ENCODE measurements at regions not wholly inside any gene's neighbourhood (a gene's known extent, or its start where the extent isn't known, plus 50 kb on each side); places are given as distances from the start of the nearest gene placed in this dataset.

GRCh38 chr5:62685221-62685620 lies 106.6 kb downstream of the LRRC70 start:
- no peak overlapping the region for H3K27ac ChIP-seq (ENCODE audit: low read depth, low read length, poor library complexity, severe bottlenecking)
- no peak for TF ChIP-seq EZH2 (IDR thresholded peaks at IDR 0.05; ENCODE audit: borderline replicate concordance, low read length)
- TF ChIP-seq, protein P1, sequence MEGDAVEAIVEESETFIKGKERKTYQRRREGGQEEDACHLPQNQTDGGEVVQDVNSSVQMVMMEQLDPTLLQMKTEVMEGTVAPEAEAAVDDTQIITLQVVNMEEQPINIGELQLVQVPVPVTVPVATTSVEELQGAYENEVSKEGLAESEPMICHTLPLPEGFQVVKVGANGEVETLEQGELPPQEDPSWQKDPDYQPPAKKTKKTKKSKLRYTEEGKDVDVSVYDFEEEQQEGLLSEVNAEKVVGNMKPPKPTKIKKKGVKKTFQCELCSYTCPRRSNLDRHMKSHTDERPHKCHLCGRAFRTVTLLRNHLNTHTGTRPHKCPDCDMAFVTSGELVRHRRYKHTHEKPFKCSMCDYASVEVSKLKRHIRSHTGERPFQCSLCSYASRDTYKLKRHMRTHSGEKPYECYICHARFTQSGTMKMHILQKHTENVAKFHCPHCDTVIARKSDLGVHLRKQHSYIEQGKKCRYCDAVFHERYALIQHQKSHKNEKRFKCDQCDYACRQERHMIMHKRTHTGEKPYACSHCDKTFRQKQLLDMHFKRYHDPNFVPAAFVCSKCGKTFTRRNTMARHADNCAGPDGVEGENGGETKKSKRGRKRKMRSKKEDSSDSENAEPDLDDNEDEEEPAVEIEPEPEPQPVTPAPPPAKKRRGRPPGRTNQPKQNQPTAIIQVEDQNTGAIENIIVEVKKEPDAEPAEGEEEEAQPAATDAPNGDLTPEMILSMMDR (IDR thresholded peaks at IDR 0.05; ENCODE audit: low read length) = no peak
- H4K20me1 ChIP-seq (ENCODE audit: insufficient read depth, low read length) = no peaks in the 10 kb centered on the region

DNA sequence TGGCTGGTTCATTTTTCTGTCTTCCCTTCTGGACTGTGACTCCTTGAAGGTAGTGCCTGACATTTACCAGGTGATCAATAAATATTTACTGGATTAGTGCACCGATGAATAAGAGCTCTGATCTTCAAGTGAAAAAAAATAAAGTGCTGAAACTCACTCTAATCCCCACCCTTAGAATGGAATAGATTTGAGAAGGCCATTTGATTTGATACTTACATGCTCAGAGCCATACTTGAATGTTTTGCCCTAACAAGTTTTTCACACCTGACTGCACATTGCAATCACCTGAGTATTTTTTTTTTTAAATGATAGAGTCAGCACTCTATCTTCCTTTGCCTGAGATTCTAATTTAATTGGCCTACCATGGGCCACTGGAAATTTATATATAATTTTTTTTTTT lies 105.7 kb downstream of the LRRC70 start:
- Histone ChIP-seq H3K4me3 (ENCODE audit: low read depth, low read length, poor library complexity, severe bottlenecking) (no peak overlapping the region), H3K27ac (ENCODE audit: low read depth, low read length, poor library complexity, severe bottlenecking) (no peak overlapping the region), H3K9me2 (ENCODE audit: low read depth, low read length) (no peaks in the 10 kb centered on the region), H3K4me2 (ENCODE audit: low read length) (no peak overlapping the region), H3K9ac (ENCODE audit: low read length) (no peak overlapping the region), H3K27me3 (ENCODE audit: insufficient read depth, low read length) (no peaks in the 10 kb centered on the region), H3K36me3 (ENCODE audit: insufficient read depth, low read length) (no peaks in the 10 kb centered on the region), H3K79me2 (ENCODE audit: insufficient read depth, low read length) (no peaks in the 10 kb centered on the region), H3F3A (ENCODE audit: insufficient read depth, low read length) (no peaks in the 10 kb centered on the region), H3K9me3 (ENCODE audit: low read length) (no peaks in the 10 kb centered on the region), H4K20me1 (ENCODE audit: insufficient read depth, low read length) (no peaks in the 10 kb centered on the region), H3K4me1 (ENCODE audit: insufficient read depth, low read length, severe bottlenecking) (no peaks in the 10 kb centered on the region), H2AFZ (ENCODE audit: low read length) (no peak overlapping the region)
- no peak for TF ChIP-seq EZH2 (IDR thresholded peaks at IDR 0.05; ENCODE audit: borderline replicate concordance, low read length)
- TF ChIP-seq, protein P1 (IDR thresholded peaks at IDR 0.05; ENCODE audit: low read length) = no peak

More at GRCh38 chr5:62685221-62685620, 106.6 kb downstream of the LRRC70 start:
- Histone ChIP-seq H3F3A (ENCODE audit: insufficient read depth, low read length) (no peaks in the 10 kb centered on the region), H3K9me3 (ENCODE audit: low read length) (no peaks in the 10 kb centered on the region), H3K4me3 (ENCODE audit: low read depth, low read length, poor library complexity, severe bottlenecking) (no peak overlapping the region), H3K36me3 (ENCODE audit: insufficient read depth, low read length) (no peaks in the 10 kb centered on the region), H3K9me2 (ENCODE audit: low read depth, low read length) (no peaks in the 10 kb centered on the region), H3K9ac (ENCODE audit: low read length) (no peak overlapping the region), H2AFZ (ENCODE audit: low read length) (no peak overlapping the region), H3K27me3 (ENCODE audit: insufficient read depth, low read length) (no peaks in the 10 kb centered on the region), H3K4me2 (ENCODE audit: low read length) (no peak overlapping the region), H3K4me1 (ENCODE audit: insufficient read depth, low read length, severe bottlenecking) (no peaks in the 10 kb centered on the region), H3K79me2 (ENCODE audit: insufficient read depth, low read length) (no peaks in the 10 kb centered on the region)

DNA sequence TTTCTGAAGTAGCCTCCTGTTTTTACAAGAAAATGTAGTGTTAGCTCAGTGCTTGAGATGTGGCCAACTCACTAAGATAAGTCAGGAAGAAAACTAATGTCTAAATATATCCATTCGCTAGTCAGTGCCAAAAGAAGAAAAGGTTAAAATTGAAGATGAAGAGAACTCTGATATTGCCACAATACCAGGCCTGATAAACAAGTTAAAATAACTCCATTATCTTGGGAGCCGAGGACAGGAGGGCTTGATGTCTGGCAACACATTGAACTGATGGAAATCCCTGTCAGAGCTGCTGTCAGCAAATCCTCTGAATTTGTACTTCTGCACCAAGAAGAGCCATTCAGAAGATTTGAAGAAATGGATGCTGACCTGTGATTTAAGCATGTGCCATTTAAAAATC lies 103.4 kb downstream of the LRRC70 start:
- Histone ChIP-seq H3K27me3 (ENCODE audit: insufficient read depth, low read length) (no peaks in the 10 kb centered on the region), H3K36me3 (ENCODE audit: insufficient read depth, low read length) (no peaks in the 10 kb centered on the region), H3K4me3 (ENCODE audit: low read depth, low read length, poor library complexity, severe bottlenecking) (no peak overlapping the region), H3K4me1 (ENCODE audit: insufficient read depth, low read length, severe bottlenecking) (no peaks in the 10 kb centered on the region), H2AFZ (ENCODE audit: low read length) (no peak overlapping the region), H3K9ac (ENCODE audit: low read length) (no peak overlapping the region), H3K4me2 (ENCODE audit: low read length) (no peak overlapping the region), H3F3A (ENCODE audit: insufficient read depth, low read length) (no peaks in the 10 kb centered on the region), H3K9me3 (ENCODE audit: low read length) (no peaks in the 10 kb centered on the region), H3K79me2 (ENCODE audit: insufficient read depth, low read length) (no peaks in the 10 kb centered on the region), H4K20me1 (ENCODE audit: insufficient read depth, low read length) (no peaks in the 10 kb centered on the region), H3K27ac (ENCODE audit: low read depth, low read length, poor library complexity, severe bottlenecking) (no peak overlapping the region), H3K9me2 (ENCODE audit: low read depth, low read length) (no peaks in the 10 kb centered on the region)
- no peak for TF ChIP-seq EZH2 (IDR thresholded peaks at IDR 0.05; ENCODE audit: borderline replicate concordance, low read length)
- TF ChIP-seq, protein P1 (IDR thresholded peaks at IDR 0.05; ENCODE audit: low read length) = no peak

Data from OCI-LY1 (cell line).